Thoracic aorta (tissue), 2 donors: ENCODE measurements at regions not wholly inside any gene's neighbourhood (a gene's known extent, or its start where the extent isn't known, plus 50 kb on each side); places are given as distances from the start of the nearest gene placed in this dataset.

Experiments used
- ATAC-seq: fragments of 150-250 bp; one replicate; pipeline ENCODE4 v1.8.0; 2017; ENCODE audit warnings: low read depth; ENCODE audit not compliant: insufficient number of reproducible peaks, low FRiP score
- DNase-seq: peaks from one replicate; pipeline ENCODE4 v3.0.0-alpha.2; 2020; ENCODE audit warnings: low spot score
- H3K27ac ChIP-seq, 2 donors: fragments of 200-600 bp; sonication (generic); 1 replicate in 1 of 2; 2 replicates in 1 of 2; pipeline ENCODE4 v1.5.1; 2016; ENCODE audit warnings: mild to moderate bottlenecking in 2 of 2, moderate library complexity in 2 of 2
- H3K27me3 ChIP-seq: fragments of 200-600 bp; sonication (generic); replicated peaks from 2 replicates; pipeline ENCODE4 v1.6.0; 2016; ENCODE audit warnings: mild to moderate bottlenecking; ENCODE audit not compliant: insufficient read depth
- H3K36me3 ChIP-seq: fragments of 200-600 bp; sonication (generic); one replicate; pipeline ENCODE4 v1.5.1; 2016
- H3K4me1 ChIP-seq, 2 donors: fragments of 200-600 bp; sonication (generic); 1 replicate in 1 of 2; 2 replicates in 1 of 2; pipeline versions ENCODE4 v1.5.1 to v1.6.0; 2016; ENCODE audit warnings: low read depth in 2 of 2, mild to moderate bottlenecking in 1 of 2; ENCODE audit not compliant: control insufficient read depth in 1 of 2
- H3K4me3 ChIP-seq: fragments of 200-600 bp; sonication (generic); 2 replicates; pipeline ENCODE4 v1.5.1; 2016; ENCODE audit warnings: mild to moderate bottlenecking
- H3K9me3 ChIP-seq: fragments of 200-600 bp; sonication (generic); 2 replicates; pipeline ENCODE4 v1.5.1; 2016
- CTCF ChIP-seq: fragments of 200-600 bp; sonication (generic); IDR thresholded peaks from one replicate; pipeline ENCODE4 v1.5.1; 2019; ENCODE audit warnings: antibody characterized with exemption

- no peaks in the 10 kb centered on the region for H3K27me3 ChIP-seq
- DNase-seq: no peak
- H3K36me3 ChIP-seq: no peaks in the 10 kb centered on the region
- no peak overlapping the region for H3K27ac ChIP-seq
- no peaks in the 10 kb centered on the region for H3K9me3 ChIP-seq
- no peak overlapping the region for H3K4me3 ChIP-seq
- no peaks in the 10 kb centered on the region for H3K4me1 ChIP-seq
- no peak for ATAC-seq
- TF ChIP-seq CTCF: no peak
Observed at GRCh38 chr7:86923527-86923926, 135.9 kb downstream of the ELAPOR2 start.

DNA sequence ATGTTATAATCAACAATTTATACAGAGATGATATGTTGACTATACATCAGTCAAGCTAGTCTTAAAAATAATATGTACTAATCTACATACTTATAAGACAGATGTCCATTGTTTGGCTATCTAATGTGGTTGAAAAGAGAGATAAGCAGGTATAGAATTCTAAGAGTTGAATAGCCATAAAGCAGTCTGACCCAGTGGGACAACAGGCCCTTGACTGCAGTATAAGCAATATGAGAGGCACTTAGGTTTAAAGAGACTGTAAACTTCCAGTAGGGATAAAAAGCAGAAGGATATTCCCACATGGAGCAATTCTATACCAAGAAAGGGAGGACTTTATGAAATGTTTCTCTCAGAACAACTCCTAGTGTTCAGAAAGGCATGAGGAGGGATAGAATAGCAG is 139.3 kb downstream of the ELAPOR2 start:
- no peak overlapping the region for H3K4me3 ChIP-seq
- no peak for DNase-seq
- no peak overlapping the region for H3K27ac ChIP-seq
- no peaks in the 10 kb centered on the region for H3K4me1 ChIP-seq
- no peak for TF ChIP-seq CTCF
- no peaks in the 10 kb centered on the region for H3K9me3 ChIP-seq
- ATAC-seq: no peak
- H3K27me3 ChIP-seq: no peaks in the 10 kb centered on the region
- H3K36me3 ChIP-seq: no peaks in the 10 kb centered on the region

GRCh38 chr7:86918245-86918644 is 141.2 kb downstream of the ELAPOR2 start:
- no peaks in the 10 kb centered on the region for H3K9me3 ChIP-seq
- no peak for TF ChIP-seq CTCF
- ATAC-seq (no peak), DNase-seq (no peak)
- H3K27ac ChIP-seq: no peak overlapping the region
- H3K27me3 ChIP-seq: no peaks in the 10 kb centered on the region
- H3K4me1 ChIP-seq: no peaks in the 10 kb centered on the region
- no peaks in the 10 kb centered on the region for H3K36me3 ChIP-seq
- no peak overlapping the region for H3K4me3 ChIP-seq

DNA sequence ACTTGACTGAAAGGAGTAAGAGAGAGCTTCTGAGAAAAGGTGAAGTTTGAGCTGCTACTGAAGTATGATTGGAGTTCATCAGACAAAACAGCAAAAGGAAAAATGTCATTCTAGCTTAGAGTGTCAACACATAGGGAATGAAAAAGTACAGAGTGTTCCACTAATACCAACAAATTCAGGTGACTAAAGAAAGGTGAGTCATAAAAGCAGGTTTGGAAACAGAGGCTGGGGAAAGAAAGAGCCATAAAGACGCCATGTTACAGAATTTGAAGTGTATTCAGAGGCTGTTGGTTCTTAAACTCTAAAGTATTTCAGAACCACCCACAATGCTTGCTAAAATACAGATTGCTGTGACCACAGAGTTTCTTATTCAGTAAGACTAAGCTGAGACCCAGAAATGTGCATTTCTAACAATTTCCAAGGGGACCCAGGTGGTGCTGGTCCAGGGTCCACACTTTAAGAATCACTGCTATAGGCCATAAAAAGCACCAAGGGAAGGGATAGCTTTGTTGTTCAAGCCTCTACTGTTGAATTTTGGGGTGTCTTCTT is 143.1 kb downstream of the ELAPOR2 start:
- Histone ChIP-seq H3K9me3 (no peaks in the 10 kb centered on the region), H3K27ac (no peak overlapping the region), H3K27me3 (no peaks in the 10 kb centered on the region), H3K36me3 (peaks cover 3% of the 10 kb centered on the region), H3K4me3 (no peak overlapping the region), H3K4me1 (no peaks in the 10 kb centered on the region)
- no peak for ATAC-seq
- TF ChIP-seq CTCF: no peak
- no peak for DNase-seq

DNA sequence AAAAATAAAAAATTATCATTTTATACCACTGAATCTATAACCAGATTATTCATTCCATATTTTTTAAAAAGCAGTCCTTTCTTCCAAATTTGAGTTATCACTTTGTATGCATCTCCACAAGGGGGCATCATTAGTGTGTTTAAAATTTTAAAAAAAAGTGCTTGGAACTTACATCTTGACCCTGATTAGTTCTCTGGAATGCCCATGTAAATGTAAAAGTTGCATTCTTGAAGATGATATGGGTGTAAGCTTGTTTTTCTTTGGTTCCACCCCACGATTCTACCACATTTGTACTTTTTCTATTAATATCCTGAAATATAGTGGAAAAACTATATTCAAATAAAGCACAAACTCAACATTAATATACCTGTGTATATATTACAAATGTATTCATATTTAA is 144.9 kb downstream of the ELAPOR2 start:
- Histone ChIP-seq H3K27ac (no peak overlapping the region), H3K4me3 (no peak overlapping the region), H3K36me3 (peaks cover 3% of the 10 kb centered on the region), H3K27me3 (no peaks in the 10 kb centered on the region), H3K9me3 (no peaks in the 10 kb centered on the region), H3K4me1 (no peaks in the 10 kb centered on the region)
- TF ChIP-seq CTCF: peak; percentile 21
- ATAC-seq: no peak
- no peak for DNase-seq
